K562 (cell line): ENCODE measurements at regions not wholly inside any gene's neighbourhood (a gene's known extent, or its start where the extent isn't known, plus 50 kb on each side); places are given as distances from the start of the nearest gene placed in this dataset.
"Not testable (repeated sequence)": the region's sequence is repeated elsewhere in the genome, so short reads cannot be mapped to it uniquely, and the experiment has no call there.

Experiments used
- ATAC-seq: fragments of 200-7000 bp; cut with Tn5 transposase; 3 replicates; pipeline ENCODE4 v1.9.1; 2020; ENCODE audit warnings: moderate library complexity
- BruUV-seq: library from RNA; stranded (reverse); fragments of 400-500 nt; replicated peaks from 2 replicates; lab custom pipeline; 2021; lab: Mats Ljungman, UMichigan
- CTCF ChIA-PET: fragments of 300-600 bp; formaldehyde crosslinking; extraction: SDS; loops from one replicate; lab custom pipeline; 2021; ENCODE audit warnings: low intra/inter-chr PET ratio; lab: Yijun Ruan, JAX
- POLR2A ChIA-PET: fragments of 300-600, 350-650 bp; sonication (Branson Sonifier 250); formaldehyde crosslinking; extraction: SDS; loops from one replicate; lab custom pipeline; 2021; ENCODE audit warnings: antibody characterized with exemption, inconsistent platforms; lab: Yijun Ruan, JAX
- DNase-seq, 4 experiments: peaks; one replicate each; pipeline versions ENCODE4 v3.0.0 to v3.0.0-alpha.2; 2011 to 2018; ENCODE audit warnings: low spot score in 3 of 4, mixed read lengths in 3 of 4; ENCODE audit errors: extremely low read depth in 1 of 4
- FAIRE-seq: peaks from 2 replicates; lab custom pipeline; 2011; peaks lifted over from hg19 to GRCh38; lab: Jason Lieb, UNC
- H2AFZ ChIP-seq: 2 replicates; pipeline ENCODE4 v1.6.0; 2011; ENCODE audit warnings: low read depth, low read length, control low read depth, inconsistent platforms
- H3K27ac ChIP-seq: fragments of 200-600 bp; 3 replicates; pipeline ENCODE4 v1.8.0; 2011; ENCODE audit warnings: low read depth, mild to moderate bottlenecking, control low read depth, inconsistent platforms, low read length, moderate library complexity, mixed read lengths; ENCODE audit errors: extremely low read depth
- H3K27me3 ChIP-seq, 2 experiments: fragments of 300-600 bp in 1 of 2; 2 replicates in 1 of 2; 3 replicates in 1 of 2; pipeline versions ENCODE4 v1.6.0 to v1.8.0; 2011; ENCODE audit warnings: inconsistent platforms in 2 of 2, low read length in 2 of 2, mild to moderate bottlenecking in 1 of 2, mixed read lengths in 1 of 2, moderate library complexity in 1 of 2; ENCODE audit not compliant: control insufficient read depth in 2 of 2, insufficient read depth in 2 of 2
- H3K36me3 ChIP-seq: fragments of 300-600 bp; 3 replicates; pipeline ENCODE4 v1.8.0; 2011; ENCODE audit warnings: mild to moderate bottlenecking, low read length, inconsistent platforms; ENCODE audit not compliant: control insufficient read depth, insufficient read depth
- H3K4me1 ChIP-seq, 2 experiments: fragments of 200-600 bp in 1 of 2; replicated peaks in 1 of 2; 2 replicates in 1 of 2; 3 replicates in 1 of 2; pipeline versions ENCODE4 v1.5.1 to v1.8.0; 2011; ENCODE audit warnings: inconsistent platforms in 2 of 2, low read length in 2 of 2, mild to moderate bottlenecking in 1 of 2, mixed read lengths in 1 of 2, moderate library complexity in 1 of 2; ENCODE audit not compliant: control insufficient read depth in 2 of 2, insufficient read depth in 2 of 2
- H3K4me2 ChIP-seq: 2 replicates; pipeline ENCODE4 v1.6.1; 2011; ENCODE audit warnings: low read length, control low read depth, inconsistent platforms, mixed read lengths; ENCODE audit not compliant: insufficient read depth
- H3K4me3 ChIP-seq: fragments of 200-600 bp; sonication (generic), shearing (Covaris generic); 2 replicates; pipeline ENCODE4 v1.5.1; 2016; ENCODE audit warnings: control low read depth, inconsistent platforms
- H3K79me2 ChIP-seq: fragments of 200-600 bp; 3 replicates; pipeline ENCODE4 v1.8.0; 2011; ENCODE audit warnings: low read length, inconsistent platforms; ENCODE audit not compliant: control insufficient read depth, insufficient read depth
- H3K9ac ChIP-seq, 2 experiments: 2 replicates each; pipeline versions ENCODE4 v1.6.0 to v1.6.1; 2011; ENCODE audit warnings: low read depth in 2 of 2, low read length in 2 of 2, control low read depth in 1 of 2, inconsistent platforms in 1 of 2, mild to moderate bottlenecking in 1 of 2, mixed read lengths in 1 of 2; ENCODE audit not compliant: insufficient read depth in 1 of 2
- H3K9me1 ChIP-seq: one replicate; pipeline ENCODE4 v1.6.0; 2011; ENCODE audit warnings: inconsistent platforms, mild to moderate bottlenecking, low read length, moderate library complexity; ENCODE audit not compliant: control insufficient read depth, insufficient read depth
- H3K9me3 ChIP-seq: replicated peaks from 2 replicates; pipeline ENCODE4 v1.5.1; 2011; ENCODE audit warnings: low read depth, low read length, inconsistent platforms; ENCODE audit not compliant: control insufficient read depth, insufficient read depth
- H4K20me1 ChIP-seq: replicated peaks from 2 replicates; pipeline ENCODE4 v1.6.1; 2011; ENCODE audit warnings: low read length, inconsistent platforms, mixed read lengths; ENCODE audit not compliant: control insufficient read depth, insufficient read depth
- WGBS: fragments of 100-300 bp; shearing (Covaris generic); methylation state at CpG from one replicate; pipeline ENCODE4 v1.1.6; 2016; ENCODE audit warnings: low coverage, mixed read lengths; ENCODE audit not compliant: insufficient coverage; ENCODE audit errors: missing lambda C conversion rate; 5-methylcytosine and 5-hydroxymethylcytosine counted together
- in situ Hi-C: fragments of 300-500 bp; cut with MboI; formaldehyde crosslinking; loops from 4 replicates; pipeline ENCODE4 v1.15.0; 2018; ENCODE audit warnings: inconsistent platforms, mixed read lengths
- intact Hi-C: fragments of 100-400 bp; cut with micrococcal nuclease; formaldehyde crosslinking; loops from 2 replicates; pipeline ENCODE4 v1.14.2; 2022

GRCh38 chr15:30225233-30225891, 90.5 kb downstream of the GOLGA8T start:
- POLR2A ChIA-PET, ATAC-seq, CTCF ChIA-PET, FAIRE-seq, H2AFZ ChIP-seq, DNase-seq, H4K20me1 ChIP-seq, H3K4me3 ChIP-seq, H3K4me2 ChIP-seq, H3K27me3 ChIP-seq, H3K9me3 ChIP-seq, H3K9ac ChIP-seq, BruUV-seq, H3K36me3 ChIP-seq, H3K9me1 ChIP-seq, H3K27ac ChIP-seq, H3K4me1 ChIP-seq, intact Hi-C loops, in situ Hi-C loops, H3K79me2 ChIP-seq: not testable (repeated sequence)
- WGBS, result 64% methylated on average over 7 of the region's 77 CpGs

- H2AFZ ChIP-seq, H3K9me3 ChIP-seq, H4K20me1 ChIP-seq, POLR2A ChIA-PET, H3K27ac ChIP-seq, H3K9me1 ChIP-seq, DNase-seq, H3K36me3 ChIP-seq, H3K4me1 ChIP-seq, H3K9ac ChIP-seq, H3K27me3 ChIP-seq, H3K4me2 ChIP-seq, CTCF ChIA-PET, FAIRE-seq, H3K79me2 ChIP-seq, H3K4me3 ChIP-seq, BruUV-seq, intact Hi-C loops: not testable (repeated sequence)
- in situ Hi-C loops, result loop anchor here (25.0 kb wide), 1 partner anchor 1726 kb away; no protein-coding TSS in a partner anchor
- 33% methylated on average over 6 of the region's 23 CpGs for WGBS
- ATAC-seq, result peak; percentile 49
These were observed 126.7 kb downstream of the GOLGA8T start for GRCh38 chr15:30261432-30262141.

GRCh38 chr15:30262142-30262460, 127.2 kb downstream of the GOLGA8T start:
- WGBS, result no CpG with 5 or more reads among the region's 14 CpGs
- in situ Hi-C loops, result loop anchor here (25.0 kb wide), 1 partner anchor 1725 kb away; no protein-coding TSS in a partner anchor
- H3K36me3 ChIP-seq, H3K27ac ChIP-seq, CTCF ChIA-PET, H3K4me3 ChIP-seq, intact Hi-C loops, DNase-seq, FAIRE-seq, H3K79me2 ChIP-seq, H3K4me2 ChIP-seq, H3K9me3 ChIP-seq, H3K9me1 ChIP-seq, H3K9ac ChIP-seq, H2AFZ ChIP-seq, POLR2A ChIA-PET, H3K27me3 ChIP-seq, H3K4me1 ChIP-seq, H4K20me1 ChIP-seq, BruUV-seq: not testable (repeated sequence)
- peak; percentile 100 for ATAC-seq

GRCh38 chr15:30264000-30264399, 129.1 kb downstream of the GOLGA8T start:
- H3K4me2 ChIP-seq, H2AFZ ChIP-seq, CTCF ChIA-PET, H4K20me1 ChIP-seq, H3K9ac ChIP-seq, POLR2A ChIA-PET, intact Hi-C loops, H3K9me3 ChIP-seq, H3K4me1 ChIP-seq, DNase-seq, H3K27ac ChIP-seq, H3K4me3 ChIP-seq, H3K9me1 ChIP-seq, FAIRE-seq, ATAC-seq, H3K27me3 ChIP-seq, H3K36me3 ChIP-seq, BruUV-seq, H3K79me2 ChIP-seq: not testable (repeated sequence)
- in situ Hi-C loops, result loop anchor here (25.0 kb wide), 1 partner anchor 1723 kb away; no protein-coding TSS in a partner anchor
- 0% methylated on average over 1 of the region's 4 CpGs for WGBS
